ENCODE measurements at regions not wholly inside any gene's neighbourhood (a gene's known extent, or its start where the extent isn't known, plus 50 kb on each side); places are given as distances from the start of the nearest gene placed in this dataset.

- Mint-ChIP-seq H3K27me3 (ENCODE audit: unreplicated experiment) (no peaks in the 10 kb centered on the region), H3K36me3 (ENCODE audit: insufficient read depth, unreplicated experiment) (no peaks in the 10 kb centered on the region), H3K9me3 (ENCODE audit: low read depth, unreplicated experiment) (no peaks in the 10 kb centered on the region), H3K4me1 (ENCODE audit: low read depth, unreplicated experiment) (no peaks in the 10 kb centered on the region), H3K27ac (ENCODE audit: unreplicated experiment) (no peak overlapping the region), H3K4me3 (ENCODE audit: low read depth, unreplicated experiment) (no peak overlapping the region)
- no peak for DNase-seq
- BruUV-seq (replicated peaks): no TSS peak
- no peak for TF ChIP-seq CTCF (IDR thresholded peaks at IDR 0.05; ENCODE audit: unreplicated experiment)
- intact Hi-C loops (cut with micrococcal nuclease; ENCODE audit: unreplicated experiment): loop anchor here (5.0 kb wide), 1 partner anchor 551 kb away; no protein-coding TSS in a partner anchor
- CTCF ChIA-PET: no interaction called here
Observed at GRCh38 chr6:145138469-145139139, 596.7 kb downstream of the EPM2A start.

- Mint-ChIP-seq H3K27me3 (ENCODE audit: unreplicated experiment) (no peaks in the 10 kb centered on the region), H3K36me3 (ENCODE audit: insufficient read depth, unreplicated experiment) (no peaks in the 10 kb centered on the region), H3K4me1 (ENCODE audit: low read depth, unreplicated experiment) (no peaks in the 10 kb centered on the region), H3K9me3 (ENCODE audit: low read depth, unreplicated experiment) (no peaks in the 10 kb centered on the region), H3K27ac (ENCODE audit: unreplicated experiment) (no peak overlapping the region), H3K4me3 (ENCODE audit: low read depth, unreplicated experiment) (no peak overlapping the region)
- TF ChIP-seq CTCF (IDR thresholded peaks at IDR 0.05; ENCODE audit: unreplicated experiment): no peak
- no TSS peak for BruUV-seq (replicated peaks)
- intact Hi-C loops (cut with micrococcal nuclease; ENCODE audit: unreplicated experiment): loop anchor here (5.0 kb wide), 1 partner anchor 552 kb away; no protein-coding TSS in a partner anchor
- CTCF ChIA-PET: no interaction called here
- no peak for DNase-seq
Observed at GRCh38 chr6:145139140-145139850, 596.0 kb downstream of the EPM2A start.

DNA sequence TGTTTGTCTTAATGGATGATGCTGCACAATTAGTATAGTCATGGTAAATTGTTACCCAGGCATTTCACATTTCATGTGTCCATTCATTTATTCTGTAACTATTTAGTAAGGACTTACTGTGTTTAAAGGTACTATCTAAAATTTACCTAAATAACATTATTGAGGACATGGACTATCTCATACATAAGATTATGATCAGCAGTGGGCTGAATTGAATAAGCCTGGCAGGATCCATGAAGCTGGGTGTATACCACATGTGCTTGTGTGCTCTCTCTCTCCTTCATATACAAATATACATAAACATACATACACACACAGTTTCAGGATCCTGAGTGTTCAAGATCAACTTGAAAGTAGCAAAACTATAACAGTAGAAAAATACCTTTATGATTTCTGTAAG, 595.4 kb downstream of the EPM2A start:
- Mint-ChIP-seq H3K27me3 (ENCODE audit: unreplicated experiment) (no peaks in the 10 kb centered on the region), H3K4me1 (ENCODE audit: low read depth, unreplicated experiment) (no peaks in the 10 kb centered on the region), H3K9me3 (ENCODE audit: low read depth, unreplicated experiment) (no peaks in the 10 kb centered on the region), H3K27ac (ENCODE audit: unreplicated experiment) (no peak overlapping the region), H3K36me3 (ENCODE audit: insufficient read depth, unreplicated experiment) (no peaks in the 10 kb centered on the region), H3K4me3 (ENCODE audit: low read depth, unreplicated experiment) (no peak overlapping the region)
- no peak for DNase-seq
- intact Hi-C loops (cut with micrococcal nuclease; ENCODE audit: unreplicated experiment): loop anchor here (5.0 kb wide), 1 partner anchor 553 kb away; no protein-coding TSS in a partner anchor
- TF ChIP-seq CTCF (IDR thresholded peaks at IDR 0.05; ENCODE audit: unreplicated experiment): no peak
- CTCF ChIA-PET: no interaction called here
- BruUV-seq (replicated peaks): no TSS peak

GRCh38 chr6:145141572-145141971, 593.7 kb downstream of the EPM2A start:
- no peak for TF ChIP-seq CTCF (IDR thresholded peaks at IDR 0.05; ENCODE audit: unreplicated experiment)
- CTCF ChIA-PET: no interaction called here
- Mint-ChIP-seq H3K9me3 (ENCODE audit: low read depth, unreplicated experiment) (no peaks in the 10 kb centered on the region), H3K4me1 (ENCODE audit: low read depth, unreplicated experiment) (no peaks in the 10 kb centered on the region), H3K4me3 (ENCODE audit: low read depth, unreplicated experiment) (no peak overlapping the region), H3K36me3 (ENCODE audit: insufficient read depth, unreplicated experiment) (no peaks in the 10 kb centered on the region), H3K27me3 (ENCODE audit: unreplicated experiment) (no peaks in the 10 kb centered on the region), H3K27ac (ENCODE audit: unreplicated experiment) (no peak overlapping the region)
- intact Hi-C loops (cut with micrococcal nuclease; ENCODE audit: unreplicated experiment): no loop called here
- BruUV-seq (replicated peaks): no TSS peak
- no peak for DNase-seq
